H1 (cell line): ENCODE measurements at regions not wholly inside any gene's neighbourhood (a gene's known extent, or its start where the extent isn't known, plus 50 kb on each side); places are given as distances from the start of the nearest gene placed in this dataset.

Experiments
- CHD1 ChIP-seq: IDR thresholded peaks from 2 replicates; pipeline ENCODE4 v1.6.1; 2012; ENCODE audit warnings: low read depth, low read length, improper control_type of control experiment
- CTCF ChIP-seq, 3 experiments: IDR thresholded peaks; 1 replicate in 2 of 3; 2 replicates in 1 of 3; pipeline versions ENCODE4 v1.5.1 to v1.6.1; 2011; ENCODE audit warnings: low read length in 3 of 3, mild to moderate bottlenecking in 3 of 3, inconsistent platforms in 2 of 3, low read depth in 1 of 3, moderate library complexity in 1 of 3; ENCODE audit not compliant: insufficient read depth in 1 of 3; ENCODE audit errors: control extremely low read depth in 1 of 3
- GABPA ChIP-seq: IDR thresholded peaks from 2 replicates; pipeline ENCODE4 v1.6.1; 2011; ENCODE audit warnings: mild to moderate bottlenecking, low read length, moderate library complexity, borderline replicate concordance; ENCODE audit not compliant: insufficient read depth
- HDAC2 ChIP-seq, 2 experiments: fragments of 300-600 bp in 1 of 2; sonication (generic) in 1 of 2; IDR thresholded peaks; 2 replicates each; pipeline ENCODE4 v1.6.1; 2011 to 2012; ENCODE audit warnings: low read depth in 2 of 2, low read length in 2 of 2, mild to moderate bottlenecking in 2 of 2, moderate library complexity in 2 of 2, borderline replicate concordance in 1 of 2, inconsistent platforms in 1 of 2
- MAX ChIP-seq: IDR thresholded peaks from 2 replicates; pipeline ENCODE4 v1.6.1; 2012; ENCODE audit warnings: inconsistent platforms
- POLR2AphosphoS5 ChIP-seq: IDR thresholded peaks from 2 replicates; pipeline ENCODE4 v1.6.1; 2011; ENCODE audit warnings: low read depth, low read length
- RBBP5 ChIP-seq: IDR thresholded peaks from 2 replicates; pipeline ENCODE4 v1.7.1; 2012; ENCODE audit warnings: low read depth, mild to moderate bottlenecking, inconsistent platforms, low read length, moderate library complexity, borderline replicate concordance
- TAF1 ChIP-seq: IDR thresholded peaks from 2 replicates; pipeline ENCODE4 v1.6.1; 2011; ENCODE audit warnings: mild to moderate bottlenecking, low read depth, low read length
- YY1 ChIP-seq: IDR thresholded peaks from 2 replicates; pipeline ENCODE4 v1.6.1; 2011; ENCODE audit warnings: low read depth, mild to moderate bottlenecking, low read length
- ZNF274 ChIP-seq: IDR thresholded peaks from 2 replicates; pipeline ENCODE4 v1.7.0; 2012; ENCODE audit warnings: low read length, borderline replicate concordance; ENCODE audit errors: extremely low read depth

DNA sequence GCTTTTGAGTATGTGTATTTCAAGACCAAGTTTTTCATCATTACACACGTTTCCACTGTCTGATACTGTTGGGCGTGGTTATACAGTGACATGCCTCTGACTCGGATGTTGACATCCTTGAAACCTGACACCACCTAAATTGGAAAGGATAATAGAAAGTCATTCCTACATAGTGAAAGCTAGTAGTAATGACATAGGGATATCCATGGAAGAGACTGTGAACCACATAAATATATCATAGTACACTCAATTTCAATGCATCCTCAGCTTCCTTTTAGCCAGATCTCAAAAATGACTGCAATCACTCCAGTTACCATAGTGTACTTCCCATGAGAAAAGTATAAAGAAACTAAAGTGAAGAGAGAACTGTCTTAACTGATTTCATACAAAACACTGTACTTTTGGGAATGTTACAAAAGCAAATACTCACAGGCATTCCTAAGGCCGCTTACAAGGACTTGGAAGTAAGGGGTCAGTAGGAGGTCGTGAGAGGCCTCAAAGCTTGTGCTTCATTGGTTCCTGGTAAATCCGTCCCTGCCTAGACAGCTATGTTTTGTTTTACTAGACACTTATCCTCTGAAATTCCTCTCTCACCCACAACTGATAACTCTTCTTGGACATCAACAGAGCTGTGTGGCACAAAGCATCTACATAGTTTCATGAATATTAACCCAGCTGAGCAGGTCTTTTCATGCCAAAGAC is 71.8 kb upstream of the VWDE start:
- TF ChIP-seq CHD1 (no peak), CTCF (IDR thresholded peaks at IDR 0.05; ENCODE audit: control extremely low read depth in 1 of 3, insufficient read depth in 1 of 3, low read depth in 1 of 3, low read length in 3 of 3) (no peak), MAX (no peak), TAF1 (no peak), YY1 (no peak), RBBP5 (no peak), ZNF274 (no peak), HDAC2 (IDR thresholded peaks at IDR 0.05; ENCODE audit: borderline replicate concordance in 1 of 2, low read depth in 2 of 2, low read length in 2 of 2) (no peak), POLR2AphosphoS5 (no peak), GABPA (no peak)
